OCI-LY1 (cell line): ENCODE measurements at regions not wholly inside any gene's neighbourhood (a gene's known extent, or its start where the extent isn't known, plus 50 kb on each side); places are given as distances from the start of the nearest gene placed in this dataset.

Source experiments
- H2AFZ ChIP-seq: fragments of 200-600 bp; sonication (generic), shearing (Covaris generic); 2 replicates; pipeline ENCODE4 v1.6.0; 2014; ENCODE audit warnings: antibody characterized with exemption, mild to moderate bottlenecking, low read length
- H3F3A ChIP-seq: fragments of 200-600 bp; sonication (generic), shearing (Covaris generic); 2 replicates; pipeline ENCODE4 v1.6.0; 2014; ENCODE audit warnings: mild to moderate bottlenecking, antibody characterized with exemption, low read length, moderate library complexity; ENCODE audit not compliant: insufficient read depth
- H3K27ac ChIP-seq: fragments of 200-600 bp; sonication (generic); 2 replicates; pipeline ENCODE4 v1.5.1; 2014; ENCODE audit warnings: low read length, mixed run types, mild to moderate bottlenecking, low read depth; ENCODE audit not compliant: poor library complexity, severe bottlenecking
- H3K27me3 ChIP-seq: fragments of 200-600 bp; sonication (generic); 2 replicates; pipeline ENCODE4 v1.6.0; 2014; ENCODE audit warnings: antibody characterized with exemption, mild to moderate bottlenecking, low read length, moderate library complexity; ENCODE audit not compliant: insufficient read depth
- H3K36me3 ChIP-seq: fragments of 200-600 bp; sonication (generic); 2 replicates; pipeline ENCODE4 v1.6.1; 2014; ENCODE audit warnings: mild to moderate bottlenecking, antibody characterized with exemption, low read length, moderate library complexity, mixed read lengths; ENCODE audit not compliant: insufficient read depth
- H3K4me1 ChIP-seq: fragments of 200-600 bp; sonication (generic); 2 replicates; pipeline ENCODE4 v1.5.1; 2014; ENCODE audit warnings: mild to moderate bottlenecking, low read length, moderate library complexity; ENCODE audit not compliant: insufficient read depth, severe bottlenecking
- H3K4me2 ChIP-seq: fragments of 200-600 bp; sonication (generic), shearing (Covaris generic); 2 replicates; pipeline ENCODE4 v1.6.1; 2014; ENCODE audit warnings: low read length
- H3K4me3 ChIP-seq: fragments of 200-600 bp; sonication (generic); 2 replicates; pipeline ENCODE4 v1.5.1; 2014; ENCODE audit warnings: low read length, low read depth, mild to moderate bottlenecking, mixed read lengths; ENCODE audit not compliant: poor library complexity, severe bottlenecking
- H3K79me2 ChIP-seq: fragments of 200-600 bp; shearing (Covaris generic); 2 replicates; pipeline ENCODE4 v1.6.1; 2016; ENCODE audit warnings: mixed run types, low read length, mixed read lengths; ENCODE audit not compliant: insufficient read depth
- H3K9ac ChIP-seq: fragments of 200-600 bp; sonication (generic), shearing (Covaris generic); 2 replicates; pipeline ENCODE4 v1.6.1; 2014; ENCODE audit warnings: mild to moderate bottlenecking, low read length, mixed read lengths
- H3K9me2 ChIP-seq: fragments of 200-600 bp; sonication (generic), shearing (Covaris generic); 2 replicates; pipeline ENCODE4 v1.6.1; 2014; ENCODE audit warnings: low read depth, mild to moderate bottlenecking, low read length, mixed read lengths
- H3K9me3 ChIP-seq: fragments of 200-600 bp; shearing (Covaris generic); 2 replicates; pipeline ENCODE4 v1.6.1; 2014; ENCODE audit warnings: low read length, mixed read lengths
- H4K20me1 ChIP-seq: fragments of 200-600 bp; sonication (generic), shearing (Covaris generic); 2 replicates; pipeline ENCODE4 v1.6.0; 2016; ENCODE audit warnings: mild to moderate bottlenecking, low read length; ENCODE audit not compliant: insufficient read depth
- EZH2 ChIP-seq: fragments of 200-600 bp; sonication (generic), shearing (Covaris generic); IDR thresholded peaks from 2 replicates; pipeline ENCODE4 v1.8.0; 2017; ENCODE audit warnings: borderline replicate concordance, mixed run types, mild to moderate bottlenecking, antibody characterized with exemption, low read length, moderate library complexity, mixed read lengths
- TF ChIP-seq, protein P1 (sequence below): fragments of 200-600 bp; sonication (generic), shearing (Covaris generic); IDR thresholded peaks from 2 replicates; pipeline ENCODE4 v1.5.1; 2017; ENCODE audit warnings: mild to moderate bottlenecking, antibody characterized with exemption, low read length, moderate library complexity, mixed read lengths

DNA sequence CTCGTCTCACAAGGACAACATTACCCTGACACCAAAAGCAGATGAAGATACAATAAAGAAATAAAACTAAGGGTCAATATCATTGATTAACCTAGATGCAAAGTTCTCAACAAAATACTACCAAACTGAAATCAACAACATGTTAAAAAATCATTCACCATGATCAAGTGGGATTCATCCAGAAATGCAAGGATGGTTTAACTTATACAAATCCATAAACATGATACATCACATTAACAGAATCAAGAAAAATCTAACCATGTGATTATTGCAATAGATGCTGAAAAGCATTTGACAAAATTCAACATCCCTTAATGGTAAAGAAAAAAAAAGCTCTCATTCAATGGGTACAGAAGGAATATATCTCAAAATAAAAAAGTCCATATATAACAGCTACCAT lies 514.9 kb downstream of the TMA16 start:
- Histone ChIP-seq H3K4me1 (no peaks in the 10 kb centered on the region), H3K4me2 (no peak overlapping the region), H3K27me3 (no peaks in the 10 kb centered on the region), H3K9me3 (no peaks in the 10 kb centered on the region), H3K36me3 (no peaks in the 10 kb centered on the region), H3K27ac (no peak overlapping the region), H2AFZ (no peak overlapping the region), H3K9me2 (no peaks in the 10 kb centered on the region), H3F3A (no peaks in the 10 kb centered on the region), H3K4me3 (no peak overlapping the region), H3K79me2 (no peaks in the 10 kb centered on the region), H4K20me1 (no peaks in the 10 kb centered on the region), H3K9ac (no peak overlapping the region)
- TF ChIP-seq, protein P1, sequence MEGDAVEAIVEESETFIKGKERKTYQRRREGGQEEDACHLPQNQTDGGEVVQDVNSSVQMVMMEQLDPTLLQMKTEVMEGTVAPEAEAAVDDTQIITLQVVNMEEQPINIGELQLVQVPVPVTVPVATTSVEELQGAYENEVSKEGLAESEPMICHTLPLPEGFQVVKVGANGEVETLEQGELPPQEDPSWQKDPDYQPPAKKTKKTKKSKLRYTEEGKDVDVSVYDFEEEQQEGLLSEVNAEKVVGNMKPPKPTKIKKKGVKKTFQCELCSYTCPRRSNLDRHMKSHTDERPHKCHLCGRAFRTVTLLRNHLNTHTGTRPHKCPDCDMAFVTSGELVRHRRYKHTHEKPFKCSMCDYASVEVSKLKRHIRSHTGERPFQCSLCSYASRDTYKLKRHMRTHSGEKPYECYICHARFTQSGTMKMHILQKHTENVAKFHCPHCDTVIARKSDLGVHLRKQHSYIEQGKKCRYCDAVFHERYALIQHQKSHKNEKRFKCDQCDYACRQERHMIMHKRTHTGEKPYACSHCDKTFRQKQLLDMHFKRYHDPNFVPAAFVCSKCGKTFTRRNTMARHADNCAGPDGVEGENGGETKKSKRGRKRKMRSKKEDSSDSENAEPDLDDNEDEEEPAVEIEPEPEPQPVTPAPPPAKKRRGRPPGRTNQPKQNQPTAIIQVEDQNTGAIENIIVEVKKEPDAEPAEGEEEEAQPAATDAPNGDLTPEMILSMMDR, result no peak
- no peak for TF ChIP-seq EZH2

DNA sequence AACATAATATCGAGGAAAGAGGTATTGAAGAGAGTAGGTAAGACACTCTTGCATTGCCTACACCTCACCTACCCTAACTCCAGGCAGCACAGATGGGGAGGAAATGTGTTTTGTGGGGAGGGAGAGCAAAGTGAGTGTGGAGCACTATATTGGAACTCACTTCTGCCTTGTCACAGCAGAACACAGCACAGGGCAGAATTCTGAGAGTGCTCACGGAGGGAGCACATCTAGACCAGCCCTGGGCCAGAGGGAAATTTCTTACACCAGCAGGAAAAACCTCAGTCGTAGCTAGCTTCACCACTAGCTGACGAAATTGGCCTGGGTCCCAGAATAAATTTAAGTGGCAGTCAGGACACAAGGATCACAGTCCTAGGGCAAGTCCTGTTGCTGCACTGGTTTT lies 517.3 kb downstream of the TMA16 start:
- no peaks in the 10 kb centered on the region for H3K4me1 ChIP-seq
- no peaks in the 10 kb centered on the region for H4K20me1 ChIP-seq
- H3K27me3 ChIP-seq, result no peaks in the 10 kb centered on the region
- no peak overlapping the region for H3K4me2 ChIP-seq
- no peaks in the 10 kb centered on the region for H3K9me2 ChIP-seq
- H2AFZ ChIP-seq, result no peak overlapping the region
- no peaks in the 10 kb centered on the region for H3K9me3 ChIP-seq
- no peaks in the 10 kb centered on the region for H3F3A ChIP-seq
- H3K27ac ChIP-seq, result no peak overlapping the region
- H3K36me3 ChIP-seq, result no peaks in the 10 kb centered on the region
- H3K4me3 ChIP-seq, result no peak overlapping the region
- H3K9ac ChIP-seq, result no peak overlapping the region
- H3K79me2 ChIP-seq, result no peaks in the 10 kb centered on the region
- TF ChIP-seq, protein P1, result no peak
- no peak for TF ChIP-seq EZH2

DNA sequence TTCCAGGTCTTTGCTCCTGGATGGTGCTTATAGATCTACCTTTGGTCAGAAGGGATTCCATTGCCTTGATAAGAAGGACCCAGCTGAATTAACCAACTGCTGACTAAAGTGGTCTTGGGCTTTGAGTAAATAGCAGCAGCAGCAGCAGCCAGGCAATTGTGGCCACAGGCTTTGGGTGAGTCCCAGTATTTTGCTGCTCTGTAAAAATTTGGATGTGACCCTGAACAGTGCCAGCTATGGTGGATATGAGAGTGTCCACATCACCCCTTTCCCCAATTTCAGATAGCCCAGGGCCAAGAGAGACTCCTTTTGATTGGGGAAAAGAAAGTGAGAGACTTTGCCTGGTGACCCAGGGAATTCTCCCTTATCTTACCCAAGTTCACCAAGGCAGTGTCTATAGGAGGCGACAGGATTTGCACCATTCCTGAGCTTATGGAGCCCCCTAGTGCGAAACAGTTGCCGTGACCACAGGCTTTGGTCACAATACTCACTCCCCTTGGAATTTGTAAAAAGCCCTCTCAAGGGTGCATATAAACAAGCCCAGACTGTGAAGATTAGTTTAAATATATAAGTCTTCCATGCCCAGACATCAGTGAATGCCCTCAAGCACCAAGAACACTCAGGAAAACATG lies 518.0 kb downstream of the TMA16 start:
- Histone ChIP-seq H4K20me1 (no peaks in the 10 kb centered on the region), H3K27me3 (no peaks in the 10 kb centered on the region), H3K27ac (no peak overlapping the region), H3F3A (no peaks in the 10 kb centered on the region), H3K36me3 (no peaks in the 10 kb centered on the region), H2AFZ (no peak overlapping the region), H3K79me2 (no peaks in the 10 kb centered on the region), H3K4me1 (no peaks in the 10 kb centered on the region), H3K9me2 (no peaks in the 10 kb centered on the region), H3K4me3 (no peak overlapping the region), H3K9me3 (no peaks in the 10 kb centered on the region), H3K4me2 (no peak overlapping the region), H3K9ac (no peak overlapping the region)
- no peak for TF ChIP-seq EZH2
- TF ChIP-seq, protein P1, result peak; percentile 52
